ENCODE measurements at regions not wholly inside any gene's neighbourhood (a gene's known extent, or its start where the extent isn't known, plus 50 kb on each side); places are given as distances from the start of the nearest gene placed in this dataset.

- TF ChIP-seq CTCF (conservative IDR thresholded peaks at IDR 0.05; ENCODE audit: low read length): no peak
- TF ChIP-seq EZH2phosphoT487 (IDR thresholded peaks at IDR 0.05; ENCODE audit: borderline replicate concordance, low read depth, low read length): no peak
These were observed 437.8 kb upstream of the DCN start for GRCh38 chr12:91620422-91620821.
